HEK293 (cell line): ENCODE measurements at regions not wholly inside any gene's neighbourhood (a gene's known extent, or its start where the extent isn't known, plus 50 kb on each side); places are given as distances from the start of the nearest gene placed in this dataset.
A peak's percentile ranks its signal among the peaks of the same experiment; 100 is the strongest.

Experiments used
- CTCF ChIA-PET: fragments of 350-600 bp; formaldehyde crosslinking; extraction: SDS; loops from one replicate; lab custom pipeline; 2021; ENCODE audit warnings: antibody characterized with exemption; lab: Yijun Ruan, JAX
- POLR2A ChIA-PET: fragments of 300-600 bp; formaldehyde crosslinking; extraction: SDS; loops from one replicate; lab custom pipeline; 2020; ENCODE audit warnings: antibody characterized with exemption, inconsistent platforms; lab: Yijun Ruan, JAX
- H3K27ac ChIP-seq: fragments of 200-500 bp; sonication (Bioruptor generic); 2 replicates; pipeline ENCODE4 v1.5.1; 2014; ENCODE audit warnings: low read depth, low read length, control low read depth, inconsistent platforms; ENCODE audit errors: extremely low read depth
- H3K36me3 ChIP-seq, 2 experiments: fragments of 200-500 bp in 1 of 2; sonication (Bioruptor generic) in 1 of 2; 1 replicate in 1 of 2; 2 replicates in 1 of 2; pipeline ENCODE4 v1.5.1; 2014 to 2017; ENCODE audit warnings: inconsistent platforms in 2 of 2, low read length in 2 of 2; ENCODE audit not compliant: control insufficient read depth in 2 of 2, insufficient read depth in 1 of 2
- H3K4me1 ChIP-seq: fragments of 200-500 bp; sonication (Bioruptor generic); 2 replicates; pipeline ENCODE4 v1.5.1; 2014; ENCODE audit warnings: mild to moderate bottlenecking, low read length, inconsistent platforms; ENCODE audit not compliant: control insufficient read depth, insufficient read depth
- H3K4me3 ChIP-seq: 2 replicates; pipeline ENCODE4 v1.5.1; 2011; ENCODE audit warnings: low read depth, mild to moderate bottlenecking, control low read depth, low read length, moderate library complexity
- H3K9me3 ChIP-seq: fragments of 200-500 bp; sonication (Bioruptor generic); 2 replicates; pipeline ENCODE4 v1.5.1; 2014; ENCODE audit warnings: low read depth, low read length, inconsistent platforms; ENCODE audit not compliant: control insufficient read depth, insufficient read depth
- ATF2 ChIP-seq: fragments of 450-650 bp; formaldehyde crosslinking; IDR thresholded peaks from 2 replicates; pipeline ENCODE4 v1.5.1; 2016; ENCODE audit warnings: missing biosample characterization, missing genetic modification characterization, low read depth
- GLIS2 ChIP-seq: fragments of 450-650 bp; formaldehyde crosslinking; IDR thresholded peaks from 2 replicates; pipeline ENCODE4 v1.5.1; 2016; ENCODE audit warnings: missing biosample characterization, missing genetic modification characterization
- HOXC10 ChIP-seq: sonication (generic); formaldehyde crosslinking; IDR thresholded peaks from 2 replicates; pipeline ENCODE4 v1.8.1; 2023; ENCODE audit warnings: mild to moderate bottlenecking, missing genetic modification reagents
- HOXD13 ChIP-seq: sonication (generic); formaldehyde crosslinking; IDR thresholded peaks from 2 replicates; pipeline ENCODE4 v1.8.0; 2022; ENCODE audit warnings: missing genetic modification reagents, borderline replicate concordance
- IKZF3 ChIP-seq: fragments of 450-650 bp; IDR thresholded peaks from 2 replicates; pipeline ENCODE4 v1.5.0; 2018; ENCODE audit warnings: missing biosample characterization, mild to moderate bottlenecking, missing genetic modification characterization, moderate library complexity
- REST ChIP-seq: fragments of 450-650 bp; formaldehyde crosslinking; IDR thresholded peaks from 2 replicates; pipeline ENCODE4 v1.5.1; 2016; ENCODE audit warnings: missing biosample characterization, missing genetic modification characterization
- SCRT1 ChIP-seq: fragments of 450-650 bp; formaldehyde crosslinking; IDR thresholded peaks from 2 replicates; pipeline ENCODE4 v1.5.1; 2016; ENCODE audit warnings: missing biosample characterization, missing genetic modification characterization, borderline replicate concordance
- YY1 ChIP-seq: fragments of 450-650 bp; formaldehyde crosslinking; IDR thresholded peaks from 2 replicates; pipeline ENCODE4 v1.5.1; 2018; ENCODE audit warnings: missing biosample characterization, missing genetic modification characterization
- ZNF10 ChIP-seq: fragments of 450-650 bp; formaldehyde crosslinking; IDR thresholded peaks from 2 replicates; pipeline ENCODE4 v1.5.1; 2017; ENCODE audit warnings: missing biosample characterization, missing genetic modification characterization
- ZNF138 ChIP-seq: fragments of 450-650 bp; formaldehyde crosslinking; IDR thresholded peaks from 2 replicates; pipeline ENCODE4 v1.5.1; 2016; ENCODE audit warnings: missing biosample characterization, missing genetic modification characterization, borderline replicate concordance
- ZNF157 ChIP-seq: fragments of 450-650 bp; formaldehyde crosslinking; IDR thresholded peaks from 2 replicates; pipeline ENCODE4 v1.5.1; 2016; ENCODE audit warnings: missing biosample characterization, missing genetic modification characterization
- ZNF19 ChIP-seq: fragments of 450-650 bp; formaldehyde crosslinking; IDR thresholded peaks from 2 replicates; pipeline ENCODE4; 2016; ENCODE audit warnings: missing biosample characterization, missing genetic modification characterization, low read depth
- ZNF639 ChIP-seq: fragments of 450-650 bp; formaldehyde crosslinking; IDR thresholded peaks from 2 replicates; pipeline ENCODE4 v1.5.1; 2016; ENCODE audit warnings: missing biosample characterization, missing genetic modification characterization
- ZNF654 ChIP-seq: fragments of 450-650 bp; formaldehyde crosslinking; IDR thresholded peaks from 2 replicates; pipeline ENCODE4 v1.5.1; 2016; ENCODE audit warnings: low read depth, missing biosample characterization, missing genetic modification characterization
- ZNF701 ChIP-seq: fragments of 450-650 bp; formaldehyde crosslinking; IDR thresholded peaks from 2 replicates; pipeline ENCODE4 v1.5.1; 2016; ENCODE audit warnings: missing biosample characterization, missing genetic modification characterization
- ZNF777 ChIP-seq: fragments of 450-650 bp; formaldehyde crosslinking; IDR thresholded peaks from 2 replicates; pipeline ENCODE4 v1.5.1; 2017; ENCODE audit warnings: missing biosample characterization, missing genetic modification characterization, borderline replicate concordance
- ZNF791 ChIP-seq: fragments of 450-650 bp; formaldehyde crosslinking; IDR thresholded peaks from 2 replicates; pipeline ENCODE4 v1.5.1; 2016; ENCODE audit warnings: missing biosample characterization, missing genetic modification characterization
- ZNF830 ChIP-seq: fragments of 450-650 bp; IDR thresholded peaks from 2 replicates; pipeline ENCODE4 v1.5.0; 2018; ENCODE audit warnings: missing biosample characterization, missing genetic modification characterization, low read depth, mild to moderate bottlenecking, moderate library complexity

- no peak overlapping the region for H3K4me3 ChIP-seq
- H3K27ac ChIP-seq = no peak overlapping the region
- ChIA-PET CTCF (interaction anchor here (1.8 kb wide), 1 partner anchor 15 kb away, joined by 7 read pairs; no protein-coding TSS in a partner anchor), POLR2A (no interaction called here)
- H3K36me3 ChIP-seq = no peaks in the 10 kb centered on the region
- H3K9me3 ChIP-seq = no peaks in the 10 kb centered on the region
- no peak for TF ChIP-seq ZNF10 (tag by site-specific recombination)
- TF ChIP-seq ZNF777 (tag by site-specific recombination) = no peak
- TF ChIP-seq HOXC10 = no peak
- TF ChIP-seq REST (tag by site-specific recombination) = no peak
- TF ChIP-seq ZNF19 (tag by site-specific recombination) = no peak
- TF ChIP-seq ZNF639 (tag by site-specific recombination) = no peak
- no peak for TF ChIP-seq GLIS2
- H3K4me1 ChIP-seq = no peaks in the 10 kb centered on the region
Observed at GRCh38 chr20:40961176-40961575, 67.4 kb upstream of the TOP1 start.

- CTCF ChIA-PET = interaction anchor here (0.6 to 9.0 kb wide), 25 partner anchors 7 to 1850 kb away, joined by 3 to 117 read pairs (median 3); no protein-coding TSS in a partner anchor
- no peaks in the 10 kb centered on the region for H3K36me3 ChIP-seq
Observed at GRCh38 chr20:40961686-40962640, 66.7 kb upstream of the TOP1 start.

GRCh38 chr20:40962733-40963504 lies 65.7 kb upstream of the TOP1 start:
- H3K27ac ChIP-seq = no peak overlapping the region
- CTCF ChIA-PET = interaction anchor here (0.6 to 9.0 kb wide), 48 partner anchors 8 to 1851 kb away, joined by 3 to 117 read pairs (median 3); partner anchors contain the start of genes LPIN3 and MAFB
- no peaks in the 10 kb centered on the region for H3K36me3 ChIP-seq
- H3K4me3 ChIP-seq = no peak overlapping the region
- no peaks in the 10 kb centered on the region for H3K9me3 ChIP-seq
- no peaks in the 10 kb centered on the region for H3K4me1 ChIP-seq
- POLR2A ChIA-PET = no interaction called here
- TF ChIP-seq IKZF3 (tag by site-specific recombination) = no peak
- TF ChIP-seq ZNF701 (tag by site-specific recombination) = no peak
- TF ChIP-seq SCRT1 = no peak
- TF ChIP-seq ZNF830 (tag by site-specific recombination) = no peak
- no peak for TF ChIP-seq ZNF791 (tag by site-specific recombination)
- TF ChIP-seq ATF2 (tag by site-specific recombination) = no peak
- TF ChIP-seq YY1 (tag by site-specific recombination) = no peak
- no peak for TF ChIP-seq HOXD13
- TF ChIP-seq ZNF654 (tag by site-specific recombination) = peak; percentile 84

More at GRCh38 chr20:40961686-40962640, 66.7 kb upstream of the TOP1 start:
- Histone ChIP-seq H3K4me1 (no peaks in the 10 kb centered on the region), H3K9me3 (no peaks in the 10 kb centered on the region), H3K27ac (no peak overlapping the region), H3K4me3 (no peak overlapping the region)
- POLR2A ChIA-PET = no interaction called here
- TF ChIP-seq ZNF157 = no peak
- no peak for TF ChIP-seq ZNF138 (tag by site-specific recombination)
